ENCODE measurements at regions not wholly inside any gene's neighbourhood (a gene's known extent, or its start where the extent isn't known, plus 50 kb on each side); places are given as distances from the start of the nearest gene placed in this dataset.

GRCh38 chr4:138892483-138893407 is 122.8 kb upstream of the NOCT start:
- no peak for TF ChIP-seq CTCF (IDR thresholded peaks at IDR 0.05)
- no peak for TF ChIP-seq POLR2A (IDR thresholded peaks at IDR 0.05)

Measured in uterus (tissue), 2 donors.